GM03348 (cell line): ENCODE measurements at regions not wholly inside any gene's neighbourhood (a gene's known extent, or its start where the extent isn't known, plus 50 kb on each side); places are given as distances from the start of the nearest gene placed in this dataset.
"Not testable (repeated sequence)": the region's sequence is repeated elsewhere in the genome, so short reads cannot be mapped to it uniquely, and the experiment has no call there.

Experiments used
- DNase-seq: peaks from one replicate; pipeline ENCODE4 v3.0.0; 2012; ENCODE audit warnings: low spot score

GRCh38 chr12:131250028-131250950 is 296.6 kb downstream of the ADGRD1 start:
- DNase-seq, result no peak

GRCh38 chr12:131250951-131251315 is 297.2 kb downstream of the ADGRD1 start:
- no peak for DNase-seq

GRCh38 chr12:131251336-131252101 is 297.8 kb downstream of the ADGRD1 start:
- no peak for DNase-seq

- no peak for DNase-seq
Observed at GRCh38 chr12:131253376-131254026, 299.8 kb downstream of the ADGRD1 start.

- no peak for DNase-seq
Observed at GRCh38 chr12:131254374-131254773, 300.7 kb downstream of the ADGRD1 start.

- DNase-seq, result no peak
Observed at GRCh38 chr12:131258398-131258797, 304.7 kb downstream of the ADGRD1 start.

- DNase-seq, result no peak
Observed at GRCh38 chr12:131260251-131260905, 306.7 kb downstream of the ADGRD1 start.

- no peak for DNase-seq
Observed at GRCh38 chr12:131260954-131261353, 307.2 kb downstream of the ADGRD1 start.

- DNase-seq, result no peak
Observed at GRCh38 chr12:131261906-131262305, 308.2 kb downstream of the ADGRD1 start.

GRCh38 chr12:131263626-131264025 is 309.9 kb downstream of the ADGRD1 start:
- DNase-seq, result no peak

GRCh38 chr12:131264635-131265034 is 310.9 kb downstream of the ADGRD1 start:
- no peak for DNase-seq

GRCh38 chr12:131266591-131267467 is 313.1 kb downstream of the ADGRD1 start:
- no peak for DNase-seq

- DNase-seq, result no peak
Observed at GRCh38 chr12:131267576-131267975, 313.9 kb downstream of the ADGRD1 start.

- not testable (repeated sequence) for DNase-seq
Observed at GRCh38 chr12:131268123-131268522, 314.4 kb downstream of the ADGRD1 start.

- not testable (repeated sequence) for DNase-seq
Observed at GRCh38 chr12:131268571-131268970, 314.9 kb downstream of the ADGRD1 start.

GRCh38 chr12:131269551-131269950 is 315.8 kb downstream of the ADGRD1 start:
- DNase-seq, result no peak

GRCh38 chr12:131269977-131270376 is 316.3 kb downstream of the ADGRD1 start:
- DNase-seq, result not testable (repeated sequence)

- DNase-seq, result no peak
Observed at GRCh38 chr12:131271724-131272123, 318.0 kb downstream of the ADGRD1 start.

- not testable (repeated sequence) for DNase-seq
Observed at GRCh38 chr12:131272283-131272814, 318.6 kb downstream of the ADGRD1 start.

- DNase-seq, result no peak
Observed at GRCh38 chr12:131273291-131273845, 319.7 kb downstream of the ADGRD1 start.
